Ishikawa (cell line): ENCODE measurements at regions not wholly inside any gene's neighbourhood (a gene's known extent, or its start where the extent isn't known, plus 50 kb on each side); places are given as distances from the start of the nearest gene placed in this dataset.

ENCODE experiments used
- EP300 ChIP-seq: IDR thresholded peaks from 2 replicates; pipeline ENCODE4 v1.6.1; 2012; ENCODE audit warnings: borderline replicate concordance
- NFIC ChIP-seq: IDR thresholded peaks from 2 replicates; pipeline ENCODE4 v1.6.1; 2012
- TCF12 ChIP-seq: IDR thresholded peaks from 2 replicates; pipeline ENCODE4 v1.6.1; 2012; ENCODE audit warnings: low read depth
- TF ChIP-seq, protein P1 (sequence below): IDR thresholded peaks from 2 replicates; pipeline ENCODE4 v1.6.1; 2012

DNA sequence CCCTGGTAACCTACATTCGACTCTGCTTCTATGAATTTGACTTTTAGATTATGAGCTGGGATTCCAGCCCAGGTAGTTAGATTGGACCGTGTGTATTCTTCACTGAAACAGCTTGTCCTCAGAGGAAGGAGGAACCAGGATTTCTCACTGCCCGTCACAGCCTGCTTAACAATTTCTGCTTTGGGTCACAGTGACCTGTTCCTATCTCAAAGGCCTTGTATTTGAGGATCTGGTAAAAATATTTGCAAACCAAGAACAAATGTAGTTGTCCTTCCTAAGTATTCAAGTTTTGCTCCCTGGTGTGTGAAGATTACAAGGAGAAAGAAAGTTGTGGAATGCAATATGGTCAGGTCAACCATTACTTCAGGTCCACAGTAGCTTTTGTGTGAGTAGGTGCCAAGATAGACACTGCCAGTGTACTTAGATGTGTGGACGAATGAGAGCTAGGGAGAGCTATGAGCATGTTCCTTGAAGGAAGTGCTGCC is 55.1 kb downstream of the KIF4B start:
- no peak for TF ChIP-seq EP300
- TF ChIP-seq, protein P1, sequence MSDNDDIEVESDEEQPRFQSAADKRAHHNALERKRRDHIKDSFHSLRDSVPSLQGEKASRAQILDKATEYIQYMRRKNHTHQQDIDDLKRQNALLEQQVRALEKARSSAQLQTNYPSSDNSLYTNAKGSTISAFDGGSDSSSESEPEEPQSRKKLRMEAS, result no peak
- no peak for TF ChIP-seq NFIC
- no peak for TF ChIP-seq TCF12
